Loucy (cell line): ENCODE measurements at regions not wholly inside any gene's neighbourhood (a gene's known extent, or its start where the extent isn't known, plus 50 kb on each side); places are given as distances from the start of the nearest gene placed in this dataset.

Experiments used
- H2AFZ ChIP-seq: fragments of 200-600 bp; sonication (generic); 2 replicates; pipeline ENCODE4 v1.6.0; 2016; ENCODE audit warnings: antibody characterized with exemption, mild to moderate bottlenecking, low read length, moderate library complexity
- H3F3A ChIP-seq: fragments of 200-600 bp; 2 replicates; pipeline ENCODE4 v1.6.0; 2016; ENCODE audit warnings: antibody characterized with exemption, low read depth, mild to moderate bottlenecking
- H3K27me3 ChIP-seq: fragments of 200-600 bp; sonication (generic); 2 replicates; pipeline ENCODE4 v1.6.1; 2014; ENCODE audit warnings: low read length, mild to moderate bottlenecking; ENCODE audit not compliant: insufficient read depth, poor library complexity, severe bottlenecking
- H3K36me3 ChIP-seq: fragments of 200-600 bp; sonication (generic); 2 replicates; pipeline ENCODE4 v1.6.1; 2016; ENCODE audit warnings: low read length; ENCODE audit not compliant: insufficient read depth
- H3K4me1 ChIP-seq: fragments of 200-600 bp; sonication (generic); 2 replicates; pipeline ENCODE4 v1.5.1; 2014; ENCODE audit warnings: low read length, mild to moderate bottlenecking; ENCODE audit not compliant: insufficient read depth, poor library complexity, severe bottlenecking
- H3K4me2 ChIP-seq: fragments of 200-600 bp; sonication (generic); 2 replicates; pipeline ENCODE4 v1.6.0; 2014; ENCODE audit warnings: antibody characterized with exemption, low read length, low read depth, mild to moderate bottlenecking; ENCODE audit not compliant: poor library complexity, severe bottlenecking
- H3K4me3 ChIP-seq: fragments of 200-600 bp; sonication (generic); 2 replicates; pipeline ENCODE4 v1.5.1; 2014; ENCODE audit warnings: low read length, mild to moderate bottlenecking, mixed read lengths; ENCODE audit not compliant: poor library complexity, severe bottlenecking
- H3K79me2 ChIP-seq: fragments of 200-600 bp; sonication (generic); 2 replicates; pipeline ENCODE4 v1.6.1; 2014; ENCODE audit warnings: low read length; ENCODE audit not compliant: insufficient read depth
- H3K9ac ChIP-seq: fragments of 200-600 bp; sonication (generic); 2 replicates; pipeline ENCODE4 v1.6.0; 2014; ENCODE audit warnings: mild to moderate bottlenecking, low read depth, low read length, moderate library complexity; ENCODE audit not compliant: poor library complexity, severe bottlenecking
- H3K9me2 ChIP-seq: fragments of 200-600 bp; sonication (generic); replicated peaks from 2 replicates; pipeline ENCODE4 v1.6.1; 2016; ENCODE audit warnings: low read depth, low read length, mixed read lengths
- H3K9me3 ChIP-seq: fragments of 200-600 bp; sonication (generic); 2 replicates; pipeline ENCODE4 v1.6.1; 2014; ENCODE audit warnings: mild to moderate bottlenecking, antibody characterized with exemption, low read length, low read depth; ENCODE audit not compliant: insufficient read depth
- H4K20me1 ChIP-seq: fragments of 200-600 bp; sonication (generic); 2 replicates; pipeline ENCODE4 v1.6.0; 2014; ENCODE audit warnings: antibody characterized with exemption, low read length, mild to moderate bottlenecking; ENCODE audit not compliant: insufficient read depth, poor library complexity, severe bottlenecking
- EZH2phosphoT487 ChIP-seq: fragments of 200-600 bp; IDR thresholded peaks from 2 replicates; pipeline ENCODE4 v1.6.1; 2018; ENCODE audit warnings: antibody characterized with exemption, mild to moderate bottlenecking, moderate library complexity, borderline replicate concordance
- TF ChIP-seq, protein P1 (sequence below): fragments of 200-600 bp; sonication (generic); conservative IDR thresholded peaks from 2 replicates; pipeline ENCODE4 v1.5.1; 2014; ENCODE audit warnings: mild to moderate bottlenecking, antibody characterized with exemption, low read length

DNA sequence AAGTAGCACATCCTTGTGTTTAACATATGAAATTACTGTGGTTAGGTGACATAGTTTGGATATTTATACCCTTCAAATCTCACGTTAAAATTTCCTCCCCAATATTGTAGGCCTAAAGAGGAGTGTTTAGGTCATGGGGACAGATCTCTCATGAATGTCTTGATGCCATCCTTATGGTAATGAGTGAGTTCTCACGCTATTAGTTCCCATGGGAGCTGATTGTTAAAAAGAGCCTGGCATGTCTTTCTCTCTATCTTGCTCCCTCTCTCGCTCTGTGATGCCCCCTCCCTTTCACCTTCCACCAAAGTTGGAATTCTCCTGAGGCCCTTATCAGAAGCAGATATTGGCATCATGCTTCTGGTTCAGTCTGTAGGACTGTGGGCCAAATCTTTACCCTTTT, 660.1 kb downstream of the ADCYAP1 start:
- Histone ChIP-seq H4K20me1 (no peaks in the 10 kb centered on the region), H2AFZ (no peak overlapping the region), H3K4me3 (no peak overlapping the region), H3K36me3 (no peaks in the 10 kb centered on the region), H3K9ac (no peak overlapping the region), H3K9me2 (no peaks in the 10 kb centered on the region), H3K4me1 (no peaks in the 10 kb centered on the region), H3K27me3 (no peaks in the 10 kb centered on the region), H3F3A (no peaks in the 10 kb centered on the region), H3K4me2 (no peak overlapping the region), H3K79me2 (no peaks in the 10 kb centered on the region), H3K9me3 (no peaks in the 10 kb centered on the region)
- TF ChIP-seq EZH2phosphoT487, result no peak
- TF ChIP-seq, protein P1, sequence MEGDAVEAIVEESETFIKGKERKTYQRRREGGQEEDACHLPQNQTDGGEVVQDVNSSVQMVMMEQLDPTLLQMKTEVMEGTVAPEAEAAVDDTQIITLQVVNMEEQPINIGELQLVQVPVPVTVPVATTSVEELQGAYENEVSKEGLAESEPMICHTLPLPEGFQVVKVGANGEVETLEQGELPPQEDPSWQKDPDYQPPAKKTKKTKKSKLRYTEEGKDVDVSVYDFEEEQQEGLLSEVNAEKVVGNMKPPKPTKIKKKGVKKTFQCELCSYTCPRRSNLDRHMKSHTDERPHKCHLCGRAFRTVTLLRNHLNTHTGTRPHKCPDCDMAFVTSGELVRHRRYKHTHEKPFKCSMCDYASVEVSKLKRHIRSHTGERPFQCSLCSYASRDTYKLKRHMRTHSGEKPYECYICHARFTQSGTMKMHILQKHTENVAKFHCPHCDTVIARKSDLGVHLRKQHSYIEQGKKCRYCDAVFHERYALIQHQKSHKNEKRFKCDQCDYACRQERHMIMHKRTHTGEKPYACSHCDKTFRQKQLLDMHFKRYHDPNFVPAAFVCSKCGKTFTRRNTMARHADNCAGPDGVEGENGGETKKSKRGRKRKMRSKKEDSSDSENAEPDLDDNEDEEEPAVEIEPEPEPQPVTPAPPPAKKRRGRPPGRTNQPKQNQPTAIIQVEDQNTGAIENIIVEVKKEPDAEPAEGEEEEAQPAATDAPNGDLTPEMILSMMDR, result no peak

DNA sequence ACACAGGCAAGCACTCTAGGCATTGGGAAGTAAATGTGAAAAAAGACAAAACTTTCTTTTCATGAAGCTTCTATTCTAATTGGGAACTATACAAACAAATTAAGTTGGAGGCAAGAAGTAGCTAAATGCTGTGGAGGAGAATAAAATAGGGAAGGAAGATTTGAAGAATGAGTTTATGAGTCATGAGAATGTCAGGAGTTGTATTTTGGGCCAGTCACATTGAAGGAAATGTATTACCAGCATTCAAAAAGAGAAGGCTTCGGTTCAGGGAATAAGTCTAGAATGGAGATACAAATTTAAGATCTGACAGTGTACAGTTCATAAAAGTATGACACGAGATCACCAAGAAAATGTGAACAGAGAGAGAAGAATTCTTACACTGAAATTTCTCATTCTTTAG, 666.5 kb downstream of the ADCYAP1 start:
- Histone ChIP-seq H3K4me2 (no peak overlapping the region), H4K20me1 (no peaks in the 10 kb centered on the region), H2AFZ (no peak overlapping the region), H3K9me2 (no peaks in the 10 kb centered on the region), H3K4me3 (no peak overlapping the region), H3K79me2 (no peaks in the 10 kb centered on the region), H3K9me3 (no peaks in the 10 kb centered on the region), H3K36me3 (no peaks in the 10 kb centered on the region), H3K9ac (no peak overlapping the region), H3K4me1 (no peaks in the 10 kb centered on the region), H3K27me3 (no peaks in the 10 kb centered on the region), H3F3A (no peaks in the 10 kb centered on the region)
- TF ChIP-seq EZH2phosphoT487, result no peak
- TF ChIP-seq, protein P1, result no peak

DNA sequence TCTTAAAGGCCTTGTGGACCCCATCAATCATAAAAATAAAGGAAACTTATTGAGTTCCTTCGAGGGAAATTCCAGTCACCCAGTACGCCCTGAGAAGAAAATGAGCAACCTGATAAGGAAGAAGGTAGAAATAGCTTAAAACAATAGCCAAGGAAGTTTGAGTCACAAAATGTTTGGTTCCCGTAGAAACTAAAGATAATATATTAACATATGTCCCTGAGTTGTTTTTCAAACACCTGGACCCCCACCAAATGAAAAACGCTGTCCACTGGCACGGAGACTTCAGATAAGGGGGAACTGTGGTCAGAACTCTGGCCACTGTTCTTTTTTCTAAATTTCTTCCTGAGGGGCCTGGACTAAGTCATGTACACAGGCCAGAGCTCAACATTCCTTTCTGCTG, 669.1 kb downstream of the ADCYAP1 start:
- H3K79me2 ChIP-seq, result no peaks in the 10 kb centered on the region
- H3F3A ChIP-seq, result no peaks in the 10 kb centered on the region
- H2AFZ ChIP-seq, result no peak overlapping the region
- no peaks in the 10 kb centered on the region for H3K36me3 ChIP-seq
- TF ChIP-seq, protein P1, result no peak
- no peak for TF ChIP-seq EZH2phosphoT487
- no peak overlapping the region for H3K9ac ChIP-seq
- no peak overlapping the region for H3K4me2 ChIP-seq
- H3K9me3 ChIP-seq, result no peaks in the 10 kb centered on the region
- no peaks in the 10 kb centered on the region for H3K27me3 ChIP-seq
- H3K9me2 ChIP-seq, result no peaks in the 10 kb centered on the region
- H3K4me3 ChIP-seq, result no peak overlapping the region
- no peaks in the 10 kb centered on the region for H4K20me1 ChIP-seq
- peaks cover 3% of the 10 kb centered on the region for H3K4me1 ChIP-seq
